ENCODE measurements at regions not wholly inside any gene's neighbourhood (a gene's known extent, or its start where the extent isn't known, plus 50 kb on each side); places are given as distances from the start of the nearest gene placed in this dataset.

DNA sequence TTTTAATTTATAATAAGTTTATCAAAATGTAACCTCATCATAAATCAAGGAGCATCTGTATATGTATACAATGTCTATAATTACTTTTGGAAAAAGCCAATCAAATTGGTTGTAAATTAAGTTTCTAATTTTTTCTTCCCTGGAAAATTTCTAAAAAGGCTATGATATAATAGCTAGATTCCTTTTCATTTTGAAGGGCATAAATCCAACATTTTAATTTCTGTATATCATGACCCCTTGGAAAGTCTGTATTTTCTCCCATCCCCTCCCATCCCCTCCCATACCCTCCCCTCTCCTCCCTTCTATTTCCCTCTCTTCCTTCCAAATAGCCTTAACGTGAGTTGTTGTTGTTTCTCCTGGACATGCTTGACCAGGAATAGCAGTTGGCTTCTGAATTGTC, 247.1 kb upstream of the FSTL5 start:
- no peak overlapping the region for H2AFZ ChIP-seq
- no peak for DNase-seq
- no peaks in the 10 kb centered on the region for H3F3A ChIP-seq (ENCODE audit: insufficient read depth)
- H3K4me2 ChIP-seq (ENCODE audit: unreplicated experiment), result no peak overlapping the region
- no peaks in the 10 kb centered on the region for H3K4me1 ChIP-seq (ENCODE audit: insufficient read depth)
- no peaks in the 10 kb centered on the region for H3K9me3 ChIP-seq (ENCODE audit: low read depth)
- H3K79me2 ChIP-seq (ENCODE audit: insufficient read depth), result no peaks in the 10 kb centered on the region
- H3K9ac ChIP-seq, result no peak overlapping the region
- H3K36me3 ChIP-seq (ENCODE audit: low read depth), result no peaks in the 10 kb centered on the region
- H3K27me3 ChIP-seq (replicated peaks; ENCODE audit: insufficient read depth), result no peaks in the 10 kb centered on the region
- H3K27ac ChIP-seq, result no peak overlapping the region
- TF ChIP-seq EZH2 (IDR thresholded peaks at IDR 0.05; ENCODE audit: insufficient read depth, poor library complexity, severe bottlenecking) (no peak), EZH2phosphoT487 (IDR thresholded peaks at IDR 0.05; ENCODE audit: insufficient read depth, low read depth) (no peak)
- H4K20me1 ChIP-seq (ENCODE audit: insufficient read depth), result no peaks in the 10 kb centered on the region
- no peaks in the 10 kb centered on the region for H3K9me2 ChIP-seq (ENCODE audit: insufficient read depth)
- in situ Hi-C loops (cut with MboI), result no loop called here
- WGBS, 2 experiments (ENCODE audit: low coverage in 1 of 2, low lambda C conversion rate in 2 of 2, missing lambda C conversion rate in 2 of 2), result 7 to 17% methylated on average over 1 of the region's 1 CpG
- no peak overlapping the region for H3K4me3 ChIP-seq

DNA sequence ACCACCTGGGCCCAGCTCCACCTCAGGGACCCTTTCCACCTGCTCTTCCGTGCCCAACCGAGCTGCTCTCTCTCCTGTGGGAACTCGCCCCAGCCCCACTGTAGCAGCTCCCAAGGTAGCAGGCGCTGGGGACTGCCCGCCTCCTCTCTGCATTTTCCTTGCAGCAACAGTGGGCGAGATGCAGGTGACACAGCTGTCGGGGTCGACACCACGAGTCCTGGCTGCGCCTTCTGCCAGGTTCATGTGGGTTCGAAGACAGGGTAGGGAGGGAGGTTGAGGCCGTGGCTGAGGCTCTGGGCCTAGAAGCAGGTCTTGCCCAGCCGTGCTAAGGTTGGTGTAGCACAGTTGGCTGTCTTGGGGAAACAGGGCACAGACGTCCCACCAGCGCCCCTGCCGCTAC, 245.2 kb upstream of the FSTL5 start:
- DNase-seq, result no peak
- H3K9ac ChIP-seq, result no peak overlapping the region
- no peaks in the 10 kb centered on the region for H3K79me2 ChIP-seq (ENCODE audit: insufficient read depth)
- no peaks in the 10 kb centered on the region for H4K20me1 ChIP-seq (ENCODE audit: insufficient read depth)
- H2AFZ ChIP-seq, result no peak overlapping the region
- H3K9me2 ChIP-seq (ENCODE audit: insufficient read depth), result no peaks in the 10 kb centered on the region
- H3F3A ChIP-seq (ENCODE audit: insufficient read depth), result no peaks in the 10 kb centered on the region
- in situ Hi-C loops (cut with MboI), result no loop called here
- 47 to 56% methylated on average over 16 of the region's 16 CpGs for WGBS, 2 experiments (ENCODE audit: low coverage in 1 of 2, low lambda C conversion rate in 2 of 2, missing lambda C conversion rate in 2 of 2)
- no peak overlapping the region for H3K27ac ChIP-seq
- H3K27me3 ChIP-seq (replicated peaks; ENCODE audit: insufficient read depth), result no peaks in the 10 kb centered on the region
- H3K9me3 ChIP-seq (ENCODE audit: low read depth), result no peaks in the 10 kb centered on the region
- H3K36me3 ChIP-seq (ENCODE audit: low read depth), result no peaks in the 10 kb centered on the region
- no peaks in the 10 kb centered on the region for H3K4me1 ChIP-seq (ENCODE audit: insufficient read depth)
- TF ChIP-seq EZH2phosphoT487 (IDR thresholded peaks at IDR 0.05; ENCODE audit: insufficient read depth, low read depth), result no peak
- TF ChIP-seq EZH2 (IDR thresholded peaks at IDR 0.05; ENCODE audit: insufficient read depth, poor library complexity, severe bottlenecking), result no peak
- no peak overlapping the region for H3K4me3 ChIP-seq
- H3K4me2 ChIP-seq (ENCODE audit: unreplicated experiment), result no peak overlapping the region

GRCh38 chr4:162408309-162408708, 244.5 kb upstream of the FSTL5 start:
- Histone ChIP-seq H3K4me3 (no peak overlapping the region), H3K27me3 (replicated peaks; ENCODE audit: insufficient read depth) (no peaks in the 10 kb centered on the region), H3K9ac (no peak overlapping the region), H4K20me1 (ENCODE audit: insufficient read depth) (no peaks in the 10 kb centered on the region), H3F3A (ENCODE audit: insufficient read depth) (no peaks in the 10 kb centered on the region), H3K79me2 (ENCODE audit: insufficient read depth) (no peaks in the 10 kb centered on the region), H3K4me1 (ENCODE audit: insufficient read depth) (no peaks in the 10 kb centered on the region), H3K4me2 (ENCODE audit: unreplicated experiment) (no peak overlapping the region), H3K27ac (no peak overlapping the region), H2AFZ (no peak overlapping the region), H3K9me2 (ENCODE audit: insufficient read depth) (no peaks in the 10 kb centered on the region), H3K36me3 (ENCODE audit: low read depth) (no peaks in the 10 kb centered on the region), H3K9me3 (ENCODE audit: low read depth) (no peaks in the 10 kb centered on the region)
- WGBS, 2 experiments (ENCODE audit: low coverage in 1 of 2, low lambda C conversion rate in 2 of 2, missing lambda C conversion rate in 2 of 2), result 21 to 28% methylated on average over 9 of the region's 9 CpGs
- DNase-seq, result no peak
- in situ Hi-C loops (cut with MboI), result no loop called here
- TF ChIP-seq EZH2 (IDR thresholded peaks at IDR 0.05; ENCODE audit: insufficient read depth, poor library complexity, severe bottlenecking), result no peak

- Histone ChIP-seq H3K4me3 (no peak overlapping the region), H3K9me2 (ENCODE audit: insufficient read depth) (no peaks in the 10 kb centered on the region), H3K9me3 (ENCODE audit: low read depth) (no peaks in the 10 kb centered on the region), H3F3A (ENCODE audit: insufficient read depth) (no peaks in the 10 kb centered on the region), H3K4me2 (ENCODE audit: unreplicated experiment) (no peak overlapping the region), H3K27ac (no peak overlapping the region), H3K9ac (no peak overlapping the region), H3K36me3 (ENCODE audit: low read depth) (no peaks in the 10 kb centered on the region), H2AFZ (no peak overlapping the region), H3K4me1 (ENCODE audit: insufficient read depth) (no peaks in the 10 kb centered on the region), H3K79me2 (ENCODE audit: insufficient read depth) (no peaks in the 10 kb centered on the region), H4K20me1 (ENCODE audit: insufficient read depth) (no peaks in the 10 kb centered on the region), H3K27me3 (replicated peaks; ENCODE audit: insufficient read depth) (no peaks in the 10 kb centered on the region)
- WGBS, 2 experiments (ENCODE audit: low coverage in 1 of 2, low lambda C conversion rate in 2 of 2, missing lambda C conversion rate in 2 of 2), result 23 to 26% methylated on average over 7 of the region's 7 CpGs
- no peak for DNase-seq
- TF ChIP-seq EZH2 (IDR thresholded peaks at IDR 0.05; ENCODE audit: insufficient read depth, poor library complexity, severe bottlenecking), result no peak
- no peak for TF ChIP-seq EZH2phosphoT487 (IDR thresholded peaks at IDR 0.05; ENCODE audit: insufficient read depth, low read depth)
- in situ Hi-C loops (cut with MboI), result no loop called here
These were observed 243.0 kb upstream of the FSTL5 start for GRCh38 chr4:162406637-162407365.

- Histone ChIP-seq H4K20me1 (ENCODE audit: insufficient read depth) (no peaks in the 10 kb centered on the region), H3K4me2 (ENCODE audit: unreplicated experiment) (no peak overlapping the region), H3K9ac (no peak overlapping the region), H3F3A (ENCODE audit: insufficient read depth) (no peaks in the 10 kb centered on the region), H3K36me3 (ENCODE audit: low read depth) (no peaks in the 10 kb centered on the region), H3K4me1 (ENCODE audit: insufficient read depth) (no peaks in the 10 kb centered on the region), H2AFZ (no peak overlapping the region), H3K27ac (no peak overlapping the region), H3K27me3 (replicated peaks; ENCODE audit: insufficient read depth) (no peaks in the 10 kb centered on the region), H3K4me3 (no peak overlapping the region), H3K9me2 (ENCODE audit: insufficient read depth) (no peaks in the 10 kb centered on the region), H3K9me3 (ENCODE audit: low read depth) (no peaks in the 10 kb centered on the region), H3K79me2 (ENCODE audit: insufficient read depth) (no peaks in the 10 kb centered on the region)
- in situ Hi-C loops (cut with MboI), result no loop called here
- TF ChIP-seq EZH2phosphoT487 (IDR thresholded peaks at IDR 0.05; ENCODE audit: insufficient read depth, low read depth) (no peak), EZH2 (IDR thresholded peaks at IDR 0.05; ENCODE audit: insufficient read depth, poor library complexity, severe bottlenecking) (no peak)
- DNase-seq, result no peak
- 0 to 3% methylated on average over 1 of the region's 1 CpG for WGBS, 2 experiments (ENCODE audit: low coverage in 1 of 2, low lambda C conversion rate in 2 of 2, missing lambda C conversion rate in 2 of 2)
These were observed 240.1 kb upstream of the FSTL5 start for GRCh38 chr4:162403932-162404331.
